HG02571 (cell line): ENCODE measurements at regions not wholly inside any gene's neighbourhood (a gene's known extent, or its start where the extent isn't known, plus 50 kb on each side); places are given as distances from the start of the nearest gene placed in this dataset.
"Not testable (repeated sequence)": the region's sequence is repeated elsewhere in the genome, so short reads cannot be mapped to it uniquely, and the experiment has no call there.

ENCODE experiments used
- ATAC-seq: cut with Tn5 transposase; IDR thresholded peaks from one replicate; pipeline ENCODE4 v1.9.1; 2021; ENCODE audit warnings: mild to moderate bottlenecking, moderate library complexity; ENCODE audit not compliant: unreplicated experiment

DNA sequence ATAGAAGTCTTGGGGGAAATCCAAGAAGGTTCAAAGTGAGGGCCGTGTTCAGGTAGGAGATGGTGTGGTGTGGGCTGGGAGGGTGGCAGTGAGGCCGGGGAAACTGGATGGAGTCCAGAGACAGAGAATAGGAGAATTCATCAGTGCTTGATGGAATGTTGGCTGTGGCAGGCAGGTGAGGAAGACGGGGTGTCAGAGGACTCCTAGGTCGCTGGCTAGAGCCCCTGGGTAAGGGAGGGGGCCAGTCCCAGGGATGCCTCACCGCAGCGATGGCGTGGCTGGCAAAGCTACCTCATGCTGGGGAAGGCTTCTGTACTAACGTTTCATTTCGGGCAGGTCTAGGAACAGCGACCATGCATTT, 373.0 kb downstream of the RPS24 start:
- no peak for ATAC-seq

DNA sequence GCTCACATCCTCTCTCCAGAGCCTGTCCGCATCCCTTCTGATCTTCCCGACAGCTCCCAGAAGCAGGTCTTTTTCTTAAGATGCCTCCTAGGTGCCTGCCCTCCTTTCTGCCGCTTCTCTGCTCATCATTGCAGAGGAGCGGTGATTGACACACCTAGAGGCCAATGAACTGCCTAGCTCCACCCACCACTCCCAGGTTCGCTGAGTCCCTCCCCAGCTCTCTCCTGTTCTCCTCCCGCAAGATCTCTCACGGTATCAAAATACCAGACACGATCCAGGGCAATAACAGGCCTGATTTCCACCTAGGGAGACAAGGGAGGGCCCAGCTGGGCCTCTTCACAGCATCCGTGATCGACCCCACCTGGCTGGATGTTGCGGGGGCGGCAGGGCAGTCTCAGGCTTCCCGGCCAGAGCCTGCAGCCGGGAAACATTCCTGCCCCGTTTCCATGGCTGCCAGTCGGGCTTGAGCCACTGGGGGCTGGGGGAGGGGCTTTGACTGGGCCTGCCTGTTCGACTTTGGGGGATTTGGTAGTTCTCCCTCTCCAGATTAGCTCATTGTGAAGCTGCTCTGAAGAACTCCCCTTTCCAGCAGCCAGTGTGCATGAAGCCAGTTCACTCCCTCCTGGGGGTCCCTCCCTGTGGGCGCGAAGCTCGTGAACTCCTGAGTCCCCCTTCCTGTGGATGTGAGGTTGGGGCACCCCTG, 373.5 kb downstream of the RPS24 start:
- no peak for ATAC-seq

DNA sequence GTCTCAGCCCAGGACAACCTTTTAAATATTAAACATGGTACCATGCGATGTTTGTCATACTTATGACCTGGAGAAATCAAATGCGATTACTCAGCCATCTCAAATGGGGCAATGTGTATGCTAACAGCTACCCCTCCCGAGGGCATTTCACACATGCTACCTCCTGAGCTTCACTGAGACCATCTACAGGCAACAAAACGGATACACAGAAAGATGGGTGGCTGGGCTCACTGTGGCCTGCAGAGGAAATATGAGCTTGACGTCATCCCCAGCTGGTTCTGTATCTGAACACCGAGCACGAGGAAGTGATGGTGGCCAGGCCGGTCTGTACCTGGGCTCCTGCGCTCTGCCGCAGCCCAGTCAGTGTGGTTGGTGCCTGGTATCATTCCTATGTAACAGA, 374.3 kb downstream of the RPS24 start:
- ATAC-seq = no peak

DNA sequence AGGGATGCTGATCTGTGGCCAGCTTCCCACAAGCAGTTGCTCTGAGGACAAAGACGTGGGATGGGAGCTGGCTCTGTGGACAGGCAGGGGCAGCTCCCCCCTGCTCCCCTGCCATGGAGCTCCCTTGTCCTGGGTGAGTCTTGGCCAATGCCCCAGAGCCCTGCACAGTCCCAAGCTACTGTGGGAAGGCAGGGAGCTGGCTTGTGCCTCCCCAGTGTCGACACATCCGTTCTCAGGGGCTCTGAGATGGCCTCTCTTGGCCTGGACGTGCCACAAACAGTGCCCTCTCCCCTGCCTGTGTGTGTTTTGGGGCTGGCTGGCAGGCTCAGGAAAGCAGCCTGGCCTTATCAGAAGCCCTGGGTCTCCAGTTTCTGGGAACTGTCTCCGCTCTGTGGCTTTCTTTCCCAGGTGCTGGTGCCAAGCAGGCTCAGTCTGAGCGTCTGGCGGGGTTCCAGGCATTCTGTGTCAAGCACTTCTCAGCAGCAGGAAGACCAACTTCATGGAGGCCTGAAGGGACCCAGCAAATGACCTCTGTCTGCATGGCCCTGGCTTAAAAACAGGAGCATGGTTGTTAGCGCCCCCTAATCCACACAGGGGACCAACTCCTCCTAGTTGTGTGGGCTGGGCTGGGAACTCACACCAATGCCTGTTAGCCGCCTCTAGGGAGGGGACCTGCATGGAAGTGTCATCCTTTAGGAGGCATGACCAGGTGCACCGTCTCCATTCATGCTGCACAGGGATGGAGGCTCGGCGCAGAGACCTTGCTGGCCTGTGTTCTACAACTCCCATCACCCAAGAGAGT, 375.2 kb downstream of the RPS24 start:
- ATAC-seq = no peak

DNA sequence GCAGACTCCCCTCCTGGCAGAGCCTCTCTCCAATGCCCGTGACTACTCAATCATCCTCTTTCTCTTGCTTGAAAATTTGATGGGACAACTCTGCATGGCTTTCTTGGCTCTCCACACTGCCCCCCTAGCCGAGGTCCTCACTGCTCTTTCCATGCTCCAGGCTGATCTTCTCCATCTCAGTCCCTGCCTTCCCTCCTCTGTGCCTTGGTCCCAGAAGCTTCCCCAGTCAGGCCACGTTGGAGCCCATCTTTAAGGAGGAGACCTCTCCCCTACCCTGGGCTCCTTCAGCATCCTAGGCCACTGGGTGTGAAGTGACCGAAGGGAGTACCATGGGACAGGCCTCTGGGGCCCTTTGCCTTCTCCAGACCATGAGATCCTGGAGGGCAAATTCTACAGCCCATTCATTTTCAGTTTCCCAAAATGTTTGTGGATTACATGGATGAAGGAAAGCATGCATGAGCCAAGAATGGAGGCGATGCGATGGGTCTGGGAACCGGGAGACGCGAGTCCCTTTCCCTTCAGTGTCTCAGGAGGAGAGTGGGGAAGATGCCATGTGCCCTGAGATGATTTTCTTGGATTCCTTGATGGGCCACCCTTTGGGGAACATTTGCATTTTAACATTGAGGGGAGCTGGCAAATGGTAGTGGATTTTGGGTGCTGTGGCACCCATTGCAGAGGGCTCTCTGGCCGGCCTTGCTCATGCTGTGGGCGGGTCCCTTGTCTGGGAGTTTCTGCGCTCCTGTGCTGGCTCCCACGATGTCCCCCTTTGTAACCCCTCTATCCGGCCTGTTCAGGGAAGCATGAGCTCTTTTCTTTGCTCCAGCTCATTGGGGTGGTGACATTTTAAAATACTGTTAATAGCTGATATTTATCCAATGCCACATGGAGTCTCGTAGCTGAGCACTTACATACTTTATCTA, 376.6 kb downstream of the RPS24 start:
- ATAC-seq = no peak

DNA sequence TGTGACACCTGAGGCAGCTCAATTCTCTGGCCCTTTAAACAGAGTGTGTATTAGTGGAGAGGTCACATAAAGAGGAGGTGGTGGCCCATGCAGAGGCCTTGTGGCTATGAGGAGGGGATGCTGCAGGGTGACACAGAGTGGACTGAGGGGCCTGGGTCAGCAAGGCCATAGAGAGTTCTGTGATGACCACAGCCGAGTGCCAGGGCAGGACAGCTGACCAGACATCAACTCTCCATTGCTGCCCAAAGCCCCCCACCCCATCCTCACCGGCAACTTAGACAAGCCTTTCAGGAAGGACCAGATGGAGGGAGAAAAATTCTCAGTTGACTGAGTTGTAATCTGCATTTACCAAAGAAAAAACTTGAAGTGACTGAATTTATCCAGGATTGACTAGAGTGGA, 378.1 kb downstream of the RPS24 start:
- ATAC-seq = no peak

DNA sequence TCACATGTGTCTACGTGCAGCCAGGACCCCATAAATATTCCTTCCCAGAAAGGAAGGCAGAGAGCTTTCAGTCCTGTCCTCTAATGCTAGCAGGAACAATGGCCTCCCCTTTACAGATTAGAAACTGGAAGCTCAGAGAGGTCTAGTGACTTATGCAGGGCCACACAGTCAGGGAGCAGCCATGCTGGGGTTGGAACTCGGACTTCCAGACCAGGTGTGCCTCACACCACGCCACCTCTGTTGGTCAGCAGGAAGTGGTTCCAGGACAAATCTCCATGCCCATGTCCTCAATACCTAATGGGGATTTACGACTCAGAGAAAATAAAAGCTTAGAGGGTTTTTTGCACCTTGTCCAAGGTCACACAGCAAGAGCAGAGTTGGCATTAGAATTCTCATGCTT, 378.9 kb downstream of the RPS24 start:
- no peak for ATAC-seq

DNA sequence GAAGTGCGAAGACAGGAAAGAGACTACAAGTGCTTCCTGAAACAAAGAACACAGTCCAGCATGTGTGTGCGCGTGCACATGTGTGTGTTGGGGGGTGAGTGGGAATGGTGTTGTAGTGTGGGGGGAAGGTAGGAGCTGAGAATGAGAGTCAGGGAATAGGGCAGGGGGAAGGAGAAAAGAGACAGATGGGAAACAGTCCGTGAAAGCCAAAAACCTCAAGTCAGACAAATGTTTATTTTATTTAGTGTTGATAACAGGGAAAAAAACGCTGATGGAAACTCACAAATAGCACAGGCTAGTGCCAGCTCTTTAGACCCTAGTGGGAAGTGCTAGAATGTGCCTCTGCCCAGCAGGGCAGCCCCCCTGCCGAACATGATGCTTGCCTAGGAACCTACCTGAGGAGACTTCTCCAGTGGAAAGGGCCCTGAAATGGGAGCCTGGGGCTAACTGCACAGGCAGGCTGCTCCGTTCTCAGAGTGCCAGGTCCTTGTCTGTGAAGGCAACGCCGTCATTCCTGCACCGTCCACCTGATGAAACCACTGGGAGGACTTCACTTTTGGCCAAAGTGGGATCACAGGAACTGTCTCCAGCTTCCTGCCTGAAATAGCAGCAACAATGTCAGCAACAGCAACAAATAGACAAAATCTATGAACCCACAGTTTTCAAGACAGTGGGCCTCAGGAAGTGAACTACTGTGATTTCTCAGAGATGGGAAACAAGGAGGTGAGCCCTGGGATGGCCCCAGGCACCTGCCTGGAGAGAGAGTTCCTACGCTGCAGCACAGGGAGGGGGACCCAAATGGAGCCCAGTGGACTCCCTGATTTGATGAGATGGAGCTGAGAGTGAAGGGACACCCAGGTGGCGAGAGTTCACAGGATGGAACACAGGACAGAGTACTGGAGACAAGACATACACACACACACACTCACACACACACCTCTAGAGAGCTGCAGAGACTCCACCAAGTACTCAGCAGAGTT, 379.7 kb downstream of the RPS24 start:
- ATAC-seq = no peak

DNA sequence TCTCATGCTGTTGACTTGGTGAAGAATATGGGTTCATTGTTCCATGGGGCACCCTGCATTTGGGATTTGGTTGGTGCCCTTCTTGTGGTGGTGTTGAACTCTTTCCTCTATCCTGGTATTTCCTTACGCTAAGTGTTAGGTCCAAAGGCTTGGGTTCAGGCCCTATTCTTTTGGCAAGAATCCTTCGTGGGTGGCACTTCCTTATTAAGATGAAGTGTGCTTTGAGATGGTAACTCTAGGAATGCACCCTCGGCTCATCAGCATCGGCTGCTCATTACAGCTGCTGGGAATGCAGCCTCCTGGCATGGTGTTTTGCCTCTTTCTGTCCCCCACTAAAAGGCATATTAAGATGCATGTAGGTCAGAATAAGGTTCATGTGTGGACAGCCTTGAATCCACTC, 380.7 kb downstream of the RPS24 start:
- ATAC-seq = no peak

DNA sequence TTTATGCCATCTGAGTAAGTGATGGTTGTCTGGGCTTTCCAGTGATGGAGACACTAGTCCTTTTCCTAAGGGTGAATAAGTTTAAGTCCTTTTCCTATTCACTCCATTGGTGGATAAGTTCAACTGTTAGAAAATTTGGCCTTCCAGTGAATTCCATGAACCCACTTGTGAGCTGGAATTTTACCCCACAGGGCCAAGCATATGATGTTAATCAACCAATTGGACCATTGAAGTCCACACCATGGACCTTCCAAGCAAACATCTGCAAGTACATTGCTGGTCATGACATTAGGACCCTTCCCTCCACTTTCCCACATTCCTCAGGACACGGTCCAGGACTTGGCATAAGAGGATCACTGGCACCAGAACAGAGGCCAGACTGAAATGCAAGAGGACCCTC, 381.4 kb downstream of the RPS24 start:
- no peak for ATAC-seq

DNA sequence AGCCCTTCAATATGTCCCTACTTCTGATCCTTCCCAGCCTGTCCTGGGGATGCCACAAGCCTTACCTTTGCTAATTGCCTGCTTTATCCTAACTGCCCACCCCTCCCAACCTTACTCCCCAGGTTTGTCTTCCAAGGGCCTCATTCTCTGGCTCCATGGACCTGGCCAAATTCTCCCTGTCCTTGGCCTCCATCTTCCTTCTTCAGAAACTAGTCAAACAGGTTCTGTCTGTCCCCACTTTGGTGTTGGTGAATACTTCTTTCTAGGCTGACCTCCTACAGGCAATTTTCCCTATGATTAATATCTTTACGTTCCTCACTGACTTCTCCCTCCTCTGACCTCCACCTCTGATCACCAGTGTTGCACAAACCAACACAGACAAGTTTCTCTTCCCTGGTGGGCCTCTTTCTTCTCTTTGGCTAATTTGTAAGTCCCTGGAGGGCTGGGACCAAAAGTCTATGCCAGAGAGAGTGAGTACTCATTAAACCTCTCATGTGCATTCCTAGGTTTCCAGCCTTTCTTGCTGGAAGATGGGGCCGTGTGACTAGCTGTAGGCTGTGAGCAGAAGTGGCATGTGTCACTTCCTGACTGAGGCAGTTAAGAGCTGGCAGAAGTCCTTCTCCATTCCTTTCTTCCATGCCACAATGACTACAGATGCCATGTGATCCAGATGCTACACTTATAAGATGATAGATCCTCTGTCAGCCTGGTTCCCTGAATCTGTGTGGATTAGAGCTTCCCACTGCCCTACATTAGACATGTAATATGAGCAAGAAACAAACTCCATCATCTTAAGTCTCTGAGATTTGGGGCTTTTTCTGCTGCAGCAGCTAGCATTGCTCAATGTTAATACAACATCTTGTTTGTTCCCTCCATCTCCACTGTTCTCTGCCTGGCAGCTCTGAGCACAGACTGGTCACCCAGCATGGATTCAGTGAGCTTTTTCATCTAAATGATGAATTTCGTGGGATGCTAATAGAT, 382.7 kb downstream of the RPS24 start:
- ATAC-seq = no peak

DNA sequence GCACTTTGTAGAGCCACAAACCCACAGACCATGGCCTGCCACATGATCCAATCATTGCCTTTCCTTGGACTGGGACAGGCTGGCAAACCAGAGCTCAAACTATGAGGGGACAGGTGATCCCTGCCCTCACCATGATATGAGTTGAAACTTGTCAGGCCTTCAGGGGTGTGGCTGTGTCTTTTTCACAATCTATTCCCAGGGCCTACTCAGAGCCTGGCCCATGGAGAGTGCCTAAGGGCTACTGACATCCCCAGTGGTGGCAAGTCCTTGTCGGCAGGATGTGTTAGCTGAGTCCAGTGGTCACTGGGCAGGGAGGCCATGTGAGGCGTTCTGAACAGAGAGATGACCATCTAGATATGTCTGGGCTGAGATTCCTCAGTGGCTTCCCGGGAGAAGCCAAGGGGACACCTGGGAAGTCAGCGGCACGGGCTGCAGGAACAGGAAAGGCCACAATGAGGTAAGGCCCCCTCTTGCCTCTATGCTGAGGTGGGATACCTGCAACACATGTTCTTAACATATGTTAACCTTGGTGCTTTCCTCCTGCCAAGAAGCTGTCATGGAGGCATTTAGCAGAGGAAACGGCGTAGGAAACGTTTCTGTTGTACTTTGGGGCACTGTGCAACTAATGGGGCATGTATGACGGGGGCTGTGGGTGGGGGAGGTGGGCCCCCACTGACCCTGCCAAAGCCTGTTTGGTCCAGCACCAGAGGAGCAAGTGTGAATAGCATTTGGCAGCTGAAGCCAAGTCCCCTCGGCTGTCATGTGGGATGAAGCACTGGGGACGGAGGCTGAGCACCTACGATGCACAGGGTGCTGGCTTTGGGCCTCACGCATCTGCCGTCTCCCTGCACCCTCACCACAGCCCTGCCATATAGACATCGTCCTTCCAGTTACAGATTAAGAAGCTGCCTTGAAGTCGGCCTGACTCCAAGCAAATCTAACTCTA, 384.0 kb downstream of the RPS24 start:
- ATAC-seq = no peak

DNA sequence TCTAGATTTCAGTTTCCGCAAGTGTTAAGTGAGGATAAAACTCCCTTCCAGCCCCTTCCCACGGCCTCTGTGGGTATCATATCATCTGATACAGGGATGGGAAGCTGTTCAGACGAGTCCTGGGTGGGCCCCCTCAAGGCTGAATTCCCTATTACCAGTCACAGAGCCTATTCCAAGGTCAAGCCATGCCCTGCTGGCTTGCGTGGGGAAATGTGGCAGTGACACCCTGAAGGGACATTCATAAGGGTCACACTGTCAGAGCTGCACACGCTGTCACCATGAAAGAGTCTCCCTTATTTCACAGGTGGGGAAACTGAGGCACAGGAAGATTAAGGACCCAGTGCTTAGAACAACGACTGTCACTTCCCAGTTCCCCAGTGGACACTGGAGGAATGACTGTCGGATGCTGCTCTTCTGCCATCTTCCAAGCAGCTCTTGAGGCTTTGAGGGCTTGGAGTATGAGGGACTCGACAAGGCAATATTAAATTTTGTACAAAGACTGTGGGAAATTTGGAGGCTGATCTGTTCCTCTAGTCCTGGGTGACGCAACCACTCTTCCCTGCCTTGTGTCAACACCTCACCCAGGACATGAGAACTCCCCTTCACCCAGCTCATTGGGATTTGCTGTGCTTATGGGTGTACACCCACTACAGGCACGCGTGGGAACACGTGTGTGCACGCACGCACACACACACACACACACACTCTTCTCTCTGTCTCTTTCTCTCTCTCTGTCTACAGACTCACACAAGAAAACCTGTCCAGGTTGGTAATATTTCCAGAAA, 386.0 kb downstream of the RPS24 start:
- ATAC-seq = no peak

DNA sequence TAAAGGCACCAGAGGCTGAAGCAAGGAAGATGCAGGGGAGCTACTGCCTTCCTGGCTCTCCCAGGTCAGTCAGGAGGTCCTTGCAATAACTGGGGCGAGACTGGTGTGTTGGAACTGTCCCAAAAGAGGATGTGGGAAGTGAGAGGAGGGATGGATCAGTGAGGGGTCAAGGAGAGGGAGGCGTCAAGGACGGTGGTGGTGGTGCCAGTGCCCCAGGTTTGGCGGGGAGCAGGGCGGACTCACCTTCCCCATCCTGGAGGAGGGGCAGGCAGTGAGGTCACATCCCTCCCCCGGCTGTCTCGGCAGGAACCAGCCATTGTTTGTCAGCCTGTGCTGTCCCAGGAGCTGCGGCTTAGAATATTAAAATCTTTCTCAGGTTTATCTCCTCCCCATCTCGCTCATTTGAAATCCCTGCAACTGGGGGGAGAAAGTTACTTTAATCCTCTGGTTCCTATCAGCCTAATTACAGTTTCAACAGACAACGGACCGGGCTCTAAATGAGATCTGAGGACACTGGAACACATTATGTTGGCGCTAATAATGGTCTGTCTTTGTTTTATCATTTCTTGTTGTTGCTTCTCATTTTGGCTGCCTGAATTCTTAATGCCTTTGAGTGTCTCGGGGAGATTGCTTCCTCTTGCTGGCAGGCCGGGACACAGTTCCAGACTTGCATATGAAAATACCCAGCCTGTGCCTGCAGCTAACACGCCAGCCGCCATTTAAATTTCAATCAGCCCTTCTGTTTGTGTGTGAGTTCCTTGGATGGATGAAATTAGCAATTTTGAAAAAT, 387.5 kb downstream of the RPS24 start:
- ATAC-seq = no peak

DNA sequence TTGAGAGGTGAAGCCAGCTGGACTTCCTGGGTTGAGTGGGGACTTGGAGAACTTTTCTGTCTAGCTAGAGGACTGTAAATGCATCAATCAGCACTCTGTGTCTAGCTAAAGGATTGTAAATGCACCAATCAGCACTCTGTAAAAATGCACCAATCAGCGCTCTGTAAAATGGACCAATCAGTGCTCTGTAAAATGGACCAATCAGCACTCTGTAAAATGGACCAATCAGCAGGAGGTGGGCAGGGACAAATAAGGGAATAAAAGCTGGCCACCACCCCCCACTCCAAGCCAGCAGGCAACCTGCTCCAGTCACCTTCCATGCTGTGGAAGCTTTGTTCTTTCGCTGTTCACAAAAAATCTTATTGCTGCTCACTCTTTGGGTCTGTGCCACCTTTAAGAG, 390.4 kb downstream of the RPS24 start:
- not testable (repeated sequence) for ATAC-seq

DNA sequence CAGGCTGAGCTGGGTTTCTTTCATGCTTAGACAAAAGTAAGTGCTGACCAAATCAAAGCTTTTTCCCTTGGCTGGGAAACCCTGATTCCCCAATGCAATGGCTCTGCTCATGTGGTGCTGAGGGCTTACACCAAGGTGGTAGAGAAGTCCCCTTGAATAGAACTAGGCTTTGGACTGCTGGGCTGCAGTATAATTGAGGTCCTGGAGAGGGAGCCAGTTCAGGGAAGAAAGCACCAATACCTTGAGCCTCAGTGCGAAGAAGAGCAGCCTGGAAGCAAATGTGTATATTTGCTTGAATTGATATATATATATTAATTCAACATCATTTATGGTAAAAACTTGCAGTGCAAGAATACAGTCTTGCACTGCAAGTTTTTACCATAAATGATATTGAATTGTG, 391.1 kb downstream of the RPS24 start:
- no peak for ATAC-seq

DNA sequence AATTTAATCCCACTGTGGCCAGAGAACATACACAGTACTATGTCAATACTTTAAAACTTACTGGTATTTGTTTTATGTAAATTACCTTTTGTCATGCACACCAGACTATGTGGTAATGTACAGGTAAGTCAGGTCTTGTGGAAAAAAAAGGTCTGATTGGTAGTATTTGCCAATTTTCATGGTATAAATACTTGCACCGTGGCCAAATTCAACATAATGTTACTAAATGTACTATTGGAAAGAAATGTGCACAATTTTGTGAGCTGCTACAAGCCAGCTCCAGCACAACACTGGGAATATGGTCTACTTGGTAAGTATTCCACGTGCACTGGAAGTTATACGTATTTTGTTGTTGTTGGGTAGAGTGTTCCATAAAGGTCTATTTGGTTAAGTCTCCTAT, 392.5 kb downstream of the RPS24 start:
- no peak for ATAC-seq
